ENCODE measurements at regions not wholly inside any gene's neighbourhood (a gene's known extent, or its start where the extent isn't known, plus 50 kb on each side); places are given as distances from the start of the nearest gene placed in this dataset.

DNA sequence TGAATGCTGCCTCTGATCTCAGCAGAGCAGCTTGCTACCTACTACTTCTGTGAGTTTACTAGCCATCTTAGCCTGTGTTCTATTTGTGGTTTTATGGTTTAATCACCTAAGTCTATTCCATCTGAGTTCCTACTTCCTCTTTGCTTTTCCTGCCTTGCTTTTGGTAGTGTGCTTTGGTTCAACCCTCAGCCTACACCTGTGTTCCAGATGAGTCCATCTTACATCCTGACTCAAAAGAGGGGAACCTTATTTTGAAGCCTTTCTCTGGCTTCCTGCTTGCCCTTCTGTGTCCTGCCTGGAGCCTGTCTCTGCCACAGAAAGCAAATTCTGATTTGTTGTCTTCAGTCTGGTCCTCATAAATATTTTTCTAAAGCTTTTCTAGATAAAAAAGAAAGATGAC lies 530.3 kb upstream of the MEX3C start:
- DNase-seq: no peak

DNA sequence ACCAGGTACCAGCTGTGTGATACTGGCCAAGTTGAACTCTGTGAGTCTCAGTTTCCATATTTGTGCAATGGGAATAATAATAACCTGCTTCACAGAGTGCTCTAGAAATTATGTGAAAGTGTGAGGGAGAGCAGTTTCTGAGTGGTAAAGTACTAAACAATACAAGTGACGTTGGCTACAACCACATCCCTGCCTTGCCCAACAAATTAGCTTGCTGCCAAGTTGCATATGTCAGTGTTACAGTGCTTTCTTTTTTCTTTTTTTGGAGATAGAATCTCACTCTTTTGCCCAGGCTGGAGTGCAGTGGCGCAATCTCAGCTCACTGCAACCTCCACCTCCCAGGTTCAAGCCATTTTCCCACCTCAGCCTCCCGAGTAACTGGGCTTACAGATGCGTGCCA lies 533.6 kb upstream of the MEX3C start:
- DNase-seq: no peak

DNA sequence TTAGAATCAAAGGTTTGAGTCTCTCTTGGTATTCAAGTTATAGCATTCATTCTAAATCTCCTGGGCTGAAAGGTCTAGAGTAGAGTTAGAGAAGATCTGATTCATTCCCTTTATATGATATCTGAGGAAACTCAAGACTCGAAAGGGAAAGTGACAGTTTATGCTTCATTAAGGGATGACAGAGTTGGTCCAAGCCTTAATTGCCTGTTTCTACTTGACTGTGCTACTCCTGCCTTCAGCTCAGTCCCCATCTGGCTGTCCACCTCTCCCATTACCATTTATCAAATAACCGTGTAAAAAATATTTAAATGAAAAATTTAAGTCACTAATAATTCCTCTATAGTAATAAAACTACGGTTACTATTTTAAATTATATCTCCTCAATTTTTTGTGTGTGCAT lies 537.1 kb upstream of the MEX3C start:
- no peak for DNase-seq

DNA sequence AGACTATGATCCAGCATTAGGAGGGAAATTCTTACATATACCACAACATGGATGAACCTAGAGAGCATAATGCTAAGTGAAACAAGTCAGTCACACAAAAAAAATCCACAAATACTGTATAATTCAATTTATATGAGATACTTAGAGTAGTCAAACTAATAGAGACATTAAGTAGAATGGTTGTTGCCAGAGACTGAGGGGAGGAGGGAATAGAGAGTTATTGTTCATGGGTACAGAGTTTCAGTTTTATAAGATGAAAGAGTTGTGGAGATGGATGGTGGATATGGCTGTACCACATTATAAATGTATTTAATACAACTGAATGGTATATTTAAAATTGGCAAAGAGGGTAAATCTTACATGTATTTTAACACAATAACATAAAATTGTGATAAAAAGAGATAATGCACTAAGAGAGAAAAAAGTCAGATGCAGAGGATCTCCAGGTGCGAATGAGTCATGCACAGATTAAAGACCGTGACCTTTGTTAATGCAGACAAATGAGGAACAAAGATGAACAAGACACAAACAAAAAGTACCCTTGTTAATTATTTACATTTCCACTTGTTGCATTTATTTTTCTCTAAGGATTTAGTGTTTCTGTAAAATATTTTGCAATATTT lies 541.7 kb upstream of the MEX3C start:
- DNase-seq: no peak

- no peak for DNase-seq
Observed at GRCh38 chr18:51751901-51752300, 554.4 kb upstream of the MEX3C start.

DNA sequence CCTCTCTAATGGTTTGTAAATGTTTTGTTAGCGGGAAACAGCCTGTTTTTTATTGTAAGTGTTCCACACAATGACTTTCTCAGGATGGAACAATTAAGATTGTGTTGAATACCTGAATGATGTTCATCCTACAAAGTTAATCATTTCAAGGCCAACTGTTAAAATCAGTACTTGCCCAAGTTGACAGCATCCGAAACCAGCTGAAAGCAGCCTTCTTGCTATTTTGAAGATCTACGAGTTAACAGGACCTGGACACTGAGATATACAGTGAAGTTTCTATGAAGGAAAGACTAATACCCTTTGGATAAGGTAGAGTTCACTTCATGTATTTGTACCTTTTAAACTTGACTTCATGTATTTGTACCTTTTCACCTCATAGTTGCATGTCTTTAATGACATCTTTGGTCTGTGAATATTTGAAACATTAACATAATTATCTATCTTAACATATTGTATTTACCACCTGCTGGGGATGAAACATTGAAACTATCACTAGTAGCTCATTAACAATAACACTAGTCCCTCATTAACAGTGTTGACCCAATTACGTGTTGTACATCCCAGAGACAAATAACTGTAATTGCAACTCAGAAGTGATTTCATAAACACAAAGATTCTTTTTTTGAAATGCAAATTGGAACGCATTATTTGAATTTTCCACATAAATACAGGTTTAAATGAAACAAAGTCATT lies 556.0 kb upstream of the MEX3C start:
- no peak for DNase-seq

GRCh38 chr18:51754566-51754965 lies 557.1 kb upstream of the MEX3C start:
- peak; percentile 27 for DNase-seq

DNA sequence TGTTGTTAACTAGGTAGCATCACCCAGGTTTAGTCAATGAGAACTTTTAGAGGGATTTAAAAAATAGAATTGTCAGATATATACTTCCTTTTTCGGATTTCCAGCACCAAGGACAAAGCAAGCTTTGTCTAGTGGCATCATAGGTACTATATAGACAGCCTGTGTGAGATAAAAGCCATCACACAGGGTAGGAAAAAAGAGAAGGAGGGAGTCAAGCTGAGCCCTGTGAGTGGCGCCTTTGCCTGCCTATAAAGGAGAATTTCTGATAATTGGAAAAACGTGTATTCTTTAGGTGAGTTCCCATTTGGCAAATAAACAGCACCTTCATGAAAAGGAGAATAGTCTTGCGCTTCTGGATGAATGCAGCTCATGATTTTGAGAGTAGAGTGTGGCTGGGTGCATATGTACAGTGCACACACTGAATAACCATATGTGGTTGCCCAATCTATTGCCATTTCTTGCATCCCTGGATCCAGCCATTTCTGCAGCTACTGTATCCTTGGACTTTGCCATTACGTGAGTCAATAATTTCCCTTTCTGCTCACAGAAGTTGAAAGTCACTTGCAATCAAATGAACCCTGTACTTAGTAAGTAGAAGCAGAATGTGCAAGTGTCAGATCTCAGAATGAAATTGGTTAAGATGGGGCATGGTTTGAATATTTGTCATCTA lies 559.9 kb upstream of the MEX3C start:
- no peak for DNase-seq

- no peak for DNase-seq
Observed at GRCh38 chr18:51762373-51762772, 564.9 kb upstream of the MEX3C start.

DNA sequence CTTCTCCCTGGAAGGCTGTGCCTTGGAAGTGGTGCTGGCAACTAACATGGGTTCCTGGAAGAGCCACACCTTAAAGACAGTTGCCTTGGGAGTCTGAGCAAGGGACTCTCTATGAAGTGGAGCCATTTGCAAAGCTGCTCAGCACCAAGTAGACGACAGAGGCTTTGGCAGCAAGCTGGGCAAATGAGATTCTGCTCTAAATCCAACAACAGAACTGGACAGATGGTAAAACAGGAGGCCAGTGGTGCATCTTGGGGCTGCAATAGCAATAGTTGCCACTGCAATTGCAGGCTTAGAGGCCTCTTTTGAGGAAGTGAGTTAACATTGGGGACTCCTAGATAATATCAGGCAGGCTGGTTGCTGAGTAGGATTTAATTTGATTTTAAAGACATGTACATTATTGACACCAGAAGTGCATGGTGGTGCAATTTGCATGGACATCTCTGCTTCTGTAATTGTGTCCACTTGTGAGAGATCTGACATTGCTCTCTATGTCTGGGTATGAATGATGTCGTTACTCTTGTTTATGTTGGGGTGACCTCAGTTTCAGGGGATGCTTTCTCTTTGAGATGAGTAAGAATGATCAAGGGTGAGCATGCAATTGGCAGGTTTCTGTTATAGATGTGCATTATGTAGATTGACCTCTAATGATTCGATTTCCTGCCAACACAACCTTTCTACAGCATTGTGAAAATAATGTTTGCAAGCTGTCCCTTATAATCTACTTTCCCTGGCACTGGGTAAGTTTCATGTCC lies 568.3 kb upstream of the MEX3C start:
- DNase-seq: no peak

- DNase-seq: no peak
Observed at GRCh38 chr18:51767293-51767692, 569.8 kb upstream of the MEX3C start.

DNA sequence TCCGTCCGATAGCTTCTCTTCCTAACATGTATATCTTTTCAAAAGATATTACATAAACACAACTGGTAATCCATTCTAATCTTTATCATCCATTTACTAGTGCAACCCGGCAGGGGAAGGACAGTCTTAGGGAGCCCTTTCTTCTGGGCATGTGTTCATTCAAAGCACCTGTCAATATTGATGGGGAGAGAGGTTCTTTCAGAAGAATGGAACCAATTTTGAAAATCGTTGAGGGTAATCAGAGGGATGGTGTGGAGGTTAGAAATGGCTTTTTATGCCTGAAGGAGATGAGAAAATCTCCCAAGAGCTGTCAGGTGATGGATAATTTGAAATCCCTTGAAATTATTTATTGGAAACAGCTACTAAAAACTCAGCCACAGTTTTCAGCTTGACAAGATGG lies 561.9 kb upstream of the DCC start:
- DNase-seq: no peak

DNA sequence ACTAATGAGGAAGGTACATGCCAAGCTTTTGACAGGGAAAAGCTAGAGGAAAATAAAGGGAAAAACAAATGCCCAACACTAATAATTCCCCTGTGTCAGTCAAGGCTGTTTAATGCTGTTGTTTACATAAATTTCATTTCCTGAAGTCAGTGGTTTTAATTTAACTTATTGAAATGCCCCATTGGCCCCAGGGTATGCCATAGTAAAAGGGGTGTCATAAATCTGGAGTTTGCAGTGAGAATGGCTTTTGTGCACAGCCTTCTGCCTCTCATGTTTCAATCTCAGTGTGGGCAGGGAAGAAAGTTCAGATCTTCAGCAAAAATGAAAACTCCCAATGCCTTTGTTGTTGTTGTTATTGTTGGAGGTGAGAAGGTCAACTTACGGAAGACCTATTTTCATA lies 550.1 kb upstream of the DCC start:
- DNase-seq: peak; percentile 46

GRCh38 chr18:51801514-51801913 lies 538.5 kb upstream of the DCC start:
- DNase-seq: no peak

DNA sequence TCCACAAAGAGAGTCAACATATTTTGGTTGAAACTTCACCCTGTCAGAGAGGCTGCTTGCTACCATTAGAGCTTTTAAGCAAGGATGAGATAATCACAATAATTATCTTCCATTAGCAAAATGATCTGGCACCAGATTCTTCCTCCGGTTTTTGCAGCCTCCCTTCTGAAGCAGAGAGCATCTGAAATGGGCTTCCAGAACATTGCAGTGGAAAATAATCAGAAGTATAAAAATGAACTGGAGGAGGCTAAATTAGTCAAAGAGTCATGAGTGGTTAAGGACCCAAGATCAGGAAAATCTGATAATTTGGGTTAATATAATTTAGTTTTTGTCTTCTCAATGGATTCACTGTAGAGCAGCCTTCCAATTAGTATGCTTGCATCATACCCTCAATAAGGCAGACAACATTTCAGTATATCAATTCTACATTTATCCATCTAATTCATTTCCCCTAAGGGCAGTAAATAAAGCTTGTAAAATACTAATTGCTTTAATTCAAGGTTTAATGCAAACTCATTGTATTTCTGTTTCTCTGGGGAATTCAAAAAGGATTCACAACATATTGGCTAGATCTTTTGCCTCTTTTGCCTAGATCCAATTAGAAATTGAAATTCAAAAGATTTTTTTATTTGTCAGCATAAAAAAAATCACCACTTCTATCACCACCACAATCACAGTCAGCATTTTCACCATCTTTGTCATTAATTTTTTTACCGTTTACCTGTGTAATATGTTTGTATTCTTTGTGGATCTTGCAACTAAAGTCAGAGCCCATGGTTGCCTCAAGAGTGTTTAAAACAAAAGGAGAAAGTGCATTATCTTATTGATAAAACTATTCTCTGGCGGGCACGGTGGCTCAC lies 537.2 kb upstream of the DCC start:
- DNase-seq: no peak

- no peak for DNase-seq
Observed at GRCh38 chr18:51807336-51807735, 532.7 kb upstream of the DCC start.

DNA sequence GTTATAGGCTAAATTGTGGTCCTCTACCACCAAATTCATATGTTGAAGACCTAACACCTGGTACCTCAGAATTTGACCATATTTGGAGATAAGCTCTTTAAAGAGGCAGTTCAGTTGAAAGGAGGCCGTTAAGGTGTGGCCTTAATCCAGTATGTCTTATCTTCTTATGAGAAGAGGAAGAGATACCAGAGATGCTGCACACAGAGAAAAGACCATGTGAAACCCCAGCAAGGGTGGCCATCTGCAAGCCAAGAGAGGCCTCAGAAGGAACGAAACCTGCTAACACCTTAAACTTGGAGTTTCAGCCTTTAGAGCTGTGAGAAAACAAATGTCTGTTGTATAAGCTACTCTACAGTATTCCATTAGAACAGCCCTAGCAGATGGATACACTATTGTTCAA lies 528.1 kb upstream of the DCC start:
- no peak for DNase-seq

DNA sequence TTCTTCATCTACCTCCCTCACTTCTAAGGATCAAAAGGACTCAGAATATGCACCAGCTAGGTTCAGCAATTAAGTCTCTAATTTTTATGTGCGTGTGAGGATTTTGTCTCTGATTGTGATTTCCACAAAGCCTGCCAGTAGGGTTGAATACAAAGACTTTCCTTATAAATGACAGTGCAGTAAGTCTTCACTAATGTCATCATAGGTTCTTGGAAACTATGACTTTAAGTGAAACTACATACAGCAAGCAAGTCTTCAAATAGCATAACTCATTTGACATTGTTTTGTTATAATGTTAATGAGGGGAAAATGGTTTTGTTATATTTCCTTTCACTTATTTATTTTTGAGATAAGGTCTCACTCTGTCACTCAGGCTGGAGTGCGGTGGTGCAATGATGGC lies 526.3 kb upstream of the DCC start:
- no peak for DNase-seq

DNA sequence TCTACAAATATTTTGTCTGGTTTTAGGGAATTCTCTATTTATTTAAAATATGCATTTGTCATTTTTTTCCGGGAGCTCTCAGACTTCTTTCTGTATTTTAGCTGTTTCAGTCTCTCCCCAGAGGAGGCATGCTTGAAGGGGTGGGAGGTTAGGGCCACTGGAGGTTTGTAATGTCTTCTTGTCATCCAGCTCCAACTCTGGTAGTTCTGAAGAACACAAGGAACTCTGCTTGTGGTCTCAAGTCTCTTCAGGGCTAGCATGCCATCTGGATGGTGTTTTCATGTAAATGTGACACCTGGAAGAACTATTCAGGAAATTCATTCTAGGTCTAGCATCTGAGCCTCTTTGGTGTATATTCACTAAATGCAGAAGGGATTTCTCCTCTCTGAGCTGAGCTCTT lies 518.4 kb upstream of the DCC start:
- DNase-seq: no peak

- DNase-seq: peak; percentile 27
Observed at GRCh38 chr18:51824746-51825145, 515.3 kb upstream of the DCC start.

- no peak for DNase-seq
Observed at GRCh38 chr18:51833850-51834249, 506.1 kb upstream of the DCC start.

DNA sequence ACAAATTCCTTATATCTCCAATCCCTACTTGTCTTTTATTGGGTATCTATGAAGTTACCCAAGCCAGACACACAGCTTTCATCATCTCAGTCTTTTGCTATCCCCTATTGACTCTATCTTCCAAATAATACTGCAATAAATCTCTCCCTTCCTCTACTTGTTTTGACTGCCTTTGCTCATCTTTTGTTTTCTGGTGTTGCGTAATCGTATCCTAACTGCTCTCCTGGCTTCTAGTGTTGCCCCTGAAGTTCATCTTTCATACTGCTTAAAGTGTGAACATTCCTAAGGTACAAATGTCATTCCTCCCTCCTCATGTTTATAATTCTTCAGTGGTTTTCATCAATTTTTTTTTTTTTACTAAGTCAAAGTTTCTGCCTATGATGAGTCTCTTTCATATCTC lies 491.3 kb upstream of the DCC start:
- no peak for DNase-seq
